Natural killer cell (primary cell): ENCODE measurements at regions not wholly inside any gene's neighbourhood (a gene's known extent, or its start where the extent isn't known, plus 50 kb on each side); places are given as distances from the start of the nearest gene placed in this dataset.

Experiments
- ATAC-seq, 3 donors: fragments of 150-1000 bp in 2 of 3; fragments of 200-7000 bp in 1 of 3; cut with Tn5 transposase; 1 replicate in 1 of 3; 2 replicates in 2 of 3; pipeline ENCODE4 v1.10.0; 2021; ENCODE audit warnings: mild to moderate bottlenecking in 2 of 3, moderate library complexity in 2 of 3
- DNase-seq, 2 donors: peaks; one replicate each; pipeline versions ENCODE4 v3.0.0 to v3.0.0-alpha.2; 2013 to 2021; ENCODE audit warnings: mixed read lengths in 1 of 2
- H3K27ac ChIP-seq: one replicate; pipeline ENCODE4 v1.5.1; 2013; ENCODE audit warnings: mild to moderate bottlenecking, low read length
- H3K27me3 ChIP-seq: one replicate; pipeline ENCODE4 v1.6.1; 2013; ENCODE audit warnings: low read length; ENCODE audit not compliant: control insufficient read depth, insufficient read depth
- H3K36me3 ChIP-seq: one replicate; pipeline ENCODE4 v1.6.1; 2013; ENCODE audit warnings: low read length; ENCODE audit not compliant: control insufficient read depth, insufficient read depth
- H3K4me1 ChIP-seq: one replicate; pipeline ENCODE4 v1.6.1; 2013; ENCODE audit warnings: low read length; ENCODE audit not compliant: control insufficient read depth, insufficient read depth
- H3K4me3 ChIP-seq: one replicate; pipeline ENCODE4 v1.5.1; 2013; ENCODE audit warnings: low read length
- H3K9me3 ChIP-seq: one replicate; pipeline ENCODE4 v1.6.1; 2013; ENCODE audit warnings: low read length; ENCODE audit not compliant: control insufficient read depth, insufficient read depth
- H3K27ac Mint-ChIP-seq, 2 donors: one replicate each; pipeline ENCODE4 v1.8.0; 2022; ENCODE audit warnings: mild to moderate bottlenecking in 2 of 2, mixed read lengths in 2 of 2, moderate library complexity in 1 of 2
- H3K27me3 Mint-ChIP-seq, 2 donors: one replicate each; pipeline ENCODE4 v1.8.0; 2022; ENCODE audit warnings: low read depth in 2 of 2, mixed read lengths in 2 of 2
- H3K36me3 Mint-ChIP-seq: one replicate; pipeline ENCODE4 v1.8.0; 2022; ENCODE audit warnings: mixed read lengths
- H3K4me1 Mint-ChIP-seq, 2 donors: one replicate each; pipeline ENCODE4 v1.8.0; 2022; ENCODE audit warnings: mixed read lengths in 2 of 2
- H3K4me3 Mint-ChIP-seq: one replicate; pipeline ENCODE4 v1.8.0; 2022; ENCODE audit warnings: mild to moderate bottlenecking, moderate library complexity, mixed read lengths
- H3K9me3 Mint-ChIP-seq, 2 donors: one replicate each; pipeline ENCODE4 v1.8.0; 2022; ENCODE audit warnings: mixed read lengths in 2 of 2
- WGBS: methylation state at CpG from one replicate; pipeline ENCODE4 v1.1.7; 2013; ENCODE audit warnings: missing lambda C conversion rate; ENCODE audit not compliant: insufficient coverage; 5-methylcytosine and 5-hydroxymethylcytosine counted together
- intact Hi-C: fragments of 100-400 bp; cut with micrococcal nuclease; formaldehyde crosslinking; loops from one replicate; pipeline ENCODE4 v1.14.2; 2022
- TF ChIP-seq, protein P1 (sequence below): fragments of 200-600 bp; IDR thresholded peaks from one replicate; pipeline ENCODE4 v1.8.0; 2022; ENCODE audit warnings: antibody characterized with exemption

DNA sequence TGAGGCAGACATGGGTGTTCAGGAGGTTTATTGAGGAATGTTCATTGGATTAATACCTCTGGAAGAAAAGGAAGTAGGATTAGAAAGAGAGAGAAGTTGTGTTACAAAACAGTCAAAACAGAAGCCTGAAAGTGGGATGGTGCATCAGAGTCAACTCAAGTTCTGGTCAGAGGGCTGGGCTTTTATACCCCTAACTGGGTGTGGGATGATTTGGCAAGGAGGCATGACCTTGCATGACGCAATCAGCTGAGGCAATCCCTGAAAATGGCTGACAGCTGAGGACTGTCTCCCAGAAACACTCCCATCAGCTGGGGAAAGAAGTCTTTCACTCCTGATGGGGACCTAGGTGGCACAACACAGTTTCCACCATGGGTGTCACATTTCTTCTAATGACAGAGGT is 818.2 kb downstream of the SATB2 start:
- Histone ChIP-seq H3K9me3 (no peaks in the 10 kb centered on the region), H3K4me3 (no peak overlapping the region), H3K36me3 (no peaks in the 10 kb centered on the region), H3K27me3 (no peaks in the 10 kb centered on the region), H3K27ac (no peak overlapping the region), H3K4me1 (no peaks in the 10 kb centered on the region)
- WGBS: 75% methylated on average over 1 of the region's 1 CpG
- intact Hi-C loops: no loop called here
- ATAC-seq: no peak
- no peak for DNase-seq
- TF ChIP-seq, protein P1, sequence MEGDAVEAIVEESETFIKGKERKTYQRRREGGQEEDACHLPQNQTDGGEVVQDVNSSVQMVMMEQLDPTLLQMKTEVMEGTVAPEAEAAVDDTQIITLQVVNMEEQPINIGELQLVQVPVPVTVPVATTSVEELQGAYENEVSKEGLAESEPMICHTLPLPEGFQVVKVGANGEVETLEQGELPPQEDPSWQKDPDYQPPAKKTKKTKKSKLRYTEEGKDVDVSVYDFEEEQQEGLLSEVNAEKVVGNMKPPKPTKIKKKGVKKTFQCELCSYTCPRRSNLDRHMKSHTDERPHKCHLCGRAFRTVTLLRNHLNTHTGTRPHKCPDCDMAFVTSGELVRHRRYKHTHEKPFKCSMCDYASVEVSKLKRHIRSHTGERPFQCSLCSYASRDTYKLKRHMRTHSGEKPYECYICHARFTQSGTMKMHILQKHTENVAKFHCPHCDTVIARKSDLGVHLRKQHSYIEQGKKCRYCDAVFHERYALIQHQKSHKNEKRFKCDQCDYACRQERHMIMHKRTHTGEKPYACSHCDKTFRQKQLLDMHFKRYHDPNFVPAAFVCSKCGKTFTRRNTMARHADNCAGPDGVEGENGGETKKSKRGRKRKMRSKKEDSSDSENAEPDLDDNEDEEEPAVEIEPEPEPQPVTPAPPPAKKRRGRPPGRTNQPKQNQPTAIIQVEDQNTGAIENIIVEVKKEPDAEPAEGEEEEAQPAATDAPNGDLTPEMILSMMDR: no peak
- H3K9me3 Mint-ChIP-seq: peaks cover 0 to 2% of the 10 kb centered on the region in 2 donors
- H3K36me3 Mint-ChIP-seq: no peaks in the 10 kb centered on the region
- no peak overlapping the region for H3K4me3 Mint-ChIP-seq
- no peak overlapping the region for H3K27ac Mint-ChIP-seq
- H3K4me1 Mint-ChIP-seq: no peaks in the 10 kb centered on the region
- H3K27me3 Mint-ChIP-seq: no peaks in the 10 kb centered on the region

DNA sequence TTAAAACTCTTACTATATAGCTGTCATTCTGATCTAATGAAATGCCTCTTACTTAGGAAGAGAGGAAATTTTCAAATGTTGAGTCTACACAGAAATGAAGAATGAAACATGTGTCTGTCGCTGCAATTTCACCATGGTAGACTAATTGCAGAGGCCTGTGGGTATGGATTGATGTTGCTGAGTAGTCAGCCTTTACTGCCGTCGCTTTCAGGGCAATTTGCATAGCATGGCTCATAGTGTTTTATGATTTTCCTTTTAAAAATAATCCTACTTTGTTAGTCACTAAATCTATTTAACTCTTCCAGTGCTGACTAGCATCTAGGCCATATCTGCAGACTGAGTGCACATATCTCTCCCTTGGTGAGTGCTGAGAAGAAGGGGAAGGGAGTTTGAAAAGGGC is 819.2 kb downstream of the SATB2 start:
- Histone ChIP-seq H3K27ac (no peak overlapping the region), H3K36me3 (no peaks in the 10 kb centered on the region), H3K4me3 (no peak overlapping the region), H3K9me3 (no peaks in the 10 kb centered on the region), H3K4me1 (no peaks in the 10 kb centered on the region), H3K27me3 (no peaks in the 10 kb centered on the region)
- WGBS: 75% methylated on average over 1 of the region's 3 CpGs
- ATAC-seq (no peak), DNase-seq (no peak)
- Mint-ChIP-seq H3K36me3 (no peaks in the 10 kb centered on the region), H3K9me3 (peaks cover 0 to 2% of the 10 kb centered on the region in 2 donors), H3K27ac (no peak overlapping the region), H3K4me3 (no peak overlapping the region), H3K27me3 (no peaks in the 10 kb centered on the region), H3K4me1 (no peaks in the 10 kb centered on the region)
- TF ChIP-seq, protein P1: no peak
- intact Hi-C loops: no loop called here

DNA sequence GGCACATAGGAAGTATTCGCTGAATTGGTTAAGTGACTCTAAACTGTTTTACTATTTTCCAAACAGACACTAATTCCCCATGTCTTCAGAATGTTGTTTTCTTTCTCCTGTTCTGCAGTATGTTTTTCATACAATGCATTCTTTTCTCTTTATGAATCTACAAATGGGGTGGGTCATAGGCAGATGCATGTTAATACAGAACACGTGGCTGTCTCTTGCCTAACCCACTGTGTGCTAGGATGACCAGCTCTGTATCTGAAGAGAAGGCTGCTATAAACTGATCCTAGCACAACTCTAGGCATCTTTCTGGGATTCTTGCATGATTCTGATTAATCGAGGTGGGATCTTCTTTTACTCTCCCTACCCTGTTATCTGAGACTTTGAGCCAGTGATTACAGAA is 826.0 kb downstream of the PLCL1 start:
- no peak overlapping the region for H3K27ac ChIP-seq
- no peak overlapping the region for H3K4me3 ChIP-seq
- no peaks in the 10 kb centered on the region for H3K4me1 ChIP-seq
- Mint-ChIP-seq H3K27me3 (no peaks in the 10 kb centered on the region), H3K9me3 (peaks cover 9 to 11% of the 10 kb centered on the region in 2 donors), H3K36me3 (no peaks in the 10 kb centered on the region), H3K4me3 (no peak overlapping the region), H3K27ac (no peak overlapping the region), H3K4me1 (no peaks in the 10 kb centered on the region)
- intact Hi-C loops: no loop called here
- TF ChIP-seq, protein P1: no peak
- H3K27me3 ChIP-seq: no peaks in the 10 kb centered on the region
- H3K9me3 ChIP-seq: no peaks in the 10 kb centered on the region
- H3K36me3 ChIP-seq: no peaks in the 10 kb centered on the region
- DNase-seq: no peak
- ATAC-seq: no peak
- 82% methylated on average over 3 of the region's 3 CpGs for WGBS

DNA sequence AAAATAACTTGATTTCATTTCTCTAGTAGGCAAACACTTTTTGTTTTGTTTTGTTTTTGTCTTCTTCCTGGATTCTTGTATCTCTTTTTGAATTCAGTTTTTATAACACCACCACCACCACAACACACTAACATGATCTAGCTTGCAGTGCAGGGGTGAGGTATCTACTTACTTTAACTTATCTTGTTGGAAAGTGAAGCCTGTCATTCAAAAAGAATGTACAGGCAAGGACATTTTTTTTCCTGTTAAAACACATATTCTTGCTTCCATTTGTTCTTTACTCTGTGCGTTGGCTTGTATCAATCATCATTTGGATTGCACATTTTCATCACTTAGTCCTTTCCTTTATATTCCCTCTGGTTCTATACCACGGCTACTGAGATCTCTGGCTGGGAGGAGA is 824.2 kb downstream of the PLCL1 start:
- Histone ChIP-seq H3K36me3 (no peaks in the 10 kb centered on the region), H3K27ac (no peak overlapping the region), H3K27me3 (no peaks in the 10 kb centered on the region), H3K4me1 (no peaks in the 10 kb centered on the region), H3K9me3 (no peaks in the 10 kb centered on the region), H3K4me3 (no peak overlapping the region)
- ATAC-seq: no peak
- TF ChIP-seq, protein P1: no peak
- no peaks in the 10 kb centered on the region for H3K4me1 Mint-ChIP-seq
- H3K27ac Mint-ChIP-seq: no peak overlapping the region
- H3K27me3 Mint-ChIP-seq: no peaks in the 10 kb centered on the region
- no peak overlapping the region for H3K4me3 Mint-ChIP-seq
- WGBS: 91% methylated on average over 2 of the region's 2 CpGs
- no peaks in the 10 kb centered on the region for H3K36me3 Mint-ChIP-seq
- peaks cover 9 to 11% of the 10 kb centered on the region in 2 donors for H3K9me3 Mint-ChIP-seq
- intact Hi-C loops: no loop called here
- DNase-seq: no peak
